ENCODE measurements at regions not wholly inside any gene's neighbourhood (a gene's known extent, or its start where the extent isn't known, plus 50 kb on each side); places are given as distances from the start of the nearest gene placed in this dataset.

DNA sequence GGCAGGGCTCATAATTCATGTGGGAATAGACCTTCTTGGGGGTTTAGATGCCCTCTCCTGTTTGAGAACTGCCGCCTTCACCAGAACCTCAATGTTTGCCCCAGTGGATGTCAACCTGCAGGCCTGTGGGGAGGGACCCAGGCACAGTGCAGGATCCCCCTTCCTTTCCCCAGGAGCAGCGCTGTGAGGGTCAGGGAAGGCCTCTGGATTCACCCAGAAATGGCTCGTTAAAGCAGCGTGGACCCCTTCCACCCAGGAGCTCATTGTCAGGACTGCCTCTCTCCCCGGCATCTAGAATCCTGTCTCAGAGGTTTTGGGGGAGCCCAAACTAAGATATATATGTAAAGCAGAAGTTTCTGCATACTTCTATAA, 188.3 kb downstream of the GADD45G start:
- no peak overlapping the region for H3K27ac ChIP-seq (ENCODE audit: low read depth, low read length)
- 76 to 99% (median 96%) methylated on average over 5 of the region's 5 CpGs for WGBS, 3 donors

- no peak overlapping the region for H3K27ac ChIP-seq (ENCODE audit: low read depth, low read length)
- WGBS, 3 donors, result 76 to 95% (median 87%) methylated on average over 7 of the region's 7 CpGs
Observed at GRCh38 chr9:89793551-89793950, 188.7 kb downstream of the GADD45G start.

DNA sequence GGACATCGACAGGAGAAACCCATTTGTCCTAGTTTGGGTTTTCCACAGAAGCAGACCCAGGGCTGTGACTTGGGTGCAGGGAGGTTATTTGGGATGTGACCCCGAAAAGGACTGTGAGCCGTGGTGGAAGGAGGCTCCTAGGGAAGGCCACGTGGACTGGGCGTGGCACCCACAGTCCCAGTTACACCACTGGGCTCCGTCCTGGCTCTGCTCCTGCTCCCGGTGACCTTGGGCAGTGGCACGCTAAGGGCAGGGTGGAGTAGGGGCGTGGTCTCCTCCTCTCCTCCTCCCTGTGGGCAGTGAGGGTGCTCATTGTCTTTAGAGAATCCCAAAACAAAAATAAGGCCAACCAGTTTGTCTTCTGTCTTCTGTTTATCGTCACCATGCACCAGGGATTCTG, 190.1 kb downstream of the GADD45G start:
- WGBS, 3 donors, result 52 to 88% (median 84%) methylated on average over 10 of the region's 10 CpGs

DNA sequence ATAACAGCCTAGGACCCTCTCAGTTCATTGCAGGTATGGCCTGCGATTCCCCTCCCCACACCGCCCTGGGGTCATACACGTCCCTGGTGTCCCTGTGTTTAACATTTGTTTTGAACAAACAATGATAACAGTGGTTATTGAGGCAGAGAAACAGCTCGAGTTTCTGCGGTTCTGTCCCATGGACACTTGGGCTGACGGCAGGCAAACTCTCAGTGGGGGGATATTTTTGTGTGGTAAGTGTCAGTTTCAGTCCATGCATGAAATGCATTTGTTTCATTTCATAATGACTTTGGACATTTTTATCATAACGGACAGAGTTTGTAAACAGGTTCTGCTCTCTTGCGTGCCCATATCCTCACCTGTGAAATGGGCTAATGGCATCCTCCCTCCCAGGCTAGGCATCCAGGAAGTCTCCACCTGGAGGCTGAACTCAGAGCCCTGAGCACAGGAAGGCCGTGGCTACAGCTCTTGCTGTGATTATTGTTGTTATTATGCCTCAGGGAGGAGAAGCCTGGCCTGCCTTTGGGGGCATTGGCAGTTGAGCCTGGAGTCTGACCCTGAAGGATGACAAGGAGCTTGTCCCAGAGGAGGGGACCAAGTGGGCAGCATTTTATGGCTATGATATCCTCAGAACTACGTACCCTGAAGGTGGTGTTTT, 190.9 kb downstream of the GADD45G start:
- WGBS, 3 donors, result 74 to 86% (median 85%) methylated on average over 10 of the region's 10 CpGs
- no peak overlapping the region for H3K27ac ChIP-seq (ENCODE audit: low read depth, low read length)

More for the DNA sequence above, 190.1 kb downstream of the GADD45G start:
- no peak overlapping the region for H3K27ac ChIP-seq (ENCODE audit: low read depth, low read length)

DNA sequence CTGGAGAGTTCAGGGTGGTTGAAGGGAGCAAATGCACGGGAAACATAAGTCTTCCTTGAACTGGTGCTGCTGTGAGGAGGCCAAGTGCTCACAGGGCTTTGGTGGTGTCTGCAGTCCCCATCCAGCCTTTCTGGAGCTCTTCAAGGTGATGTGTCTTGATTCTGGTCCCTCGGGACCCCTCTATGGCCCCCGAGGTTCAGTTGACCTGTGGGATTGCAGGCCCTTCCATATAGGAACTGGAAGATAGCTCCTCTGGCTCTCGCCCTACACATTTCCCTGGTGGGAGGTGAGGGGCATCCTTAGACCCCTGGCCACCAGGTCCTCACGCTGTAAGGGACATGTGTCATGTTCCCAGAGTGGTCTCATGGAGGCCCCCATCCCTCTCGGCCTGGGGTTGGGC, 191.8 kb downstream of the GADD45G start:
- WGBS, 3 donors, result 81 to 91% (median 87%) methylated on average over 6 of the region's 6 CpGs
- H3K27ac ChIP-seq (ENCODE audit: low read depth, low read length), result no peak overlapping the region

- WGBS, 3 donors, result 94 to 96% (median 96%) methylated on average over 11 of the region's 11 CpGs
- no peak overlapping the region for H3K27ac ChIP-seq (ENCODE audit: low read depth, low read length)
Observed at GRCh38 chr9:89797255-89797654, 192.4 kb downstream of the GADD45G start.

DNA sequence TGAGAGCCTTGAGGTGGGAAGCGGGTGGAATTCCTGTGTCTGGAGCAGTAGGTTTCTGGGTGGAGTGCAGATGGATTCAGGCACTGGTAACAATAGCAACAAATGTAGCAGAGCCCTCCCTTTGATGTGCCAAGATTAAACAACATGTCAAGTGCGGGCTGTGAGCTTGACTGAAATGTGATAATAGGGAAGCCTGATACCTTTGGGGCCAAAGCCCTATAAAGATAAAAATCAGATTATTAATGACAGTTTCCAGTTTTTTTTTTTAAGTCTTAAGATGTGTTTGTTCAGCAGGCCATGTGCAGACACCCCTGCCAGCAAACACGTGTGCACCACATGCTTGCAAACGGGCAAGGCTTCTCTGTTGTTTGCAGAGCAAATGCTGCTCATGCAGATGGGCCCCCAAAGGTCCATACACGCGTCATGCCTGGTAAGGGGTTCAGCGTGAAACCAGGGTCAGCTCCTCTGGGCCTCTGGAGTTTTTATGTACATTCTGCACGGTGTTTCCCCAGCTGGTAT, 193.2 kb downstream of the GADD45G start:
- H3K27ac ChIP-seq (ENCODE audit: low read depth, low read length), result no peak overlapping the region
- WGBS, 3 donors, result 55 to 86% (median 68%) methylated on average over 8 of the region's 8 CpGs

DNA sequence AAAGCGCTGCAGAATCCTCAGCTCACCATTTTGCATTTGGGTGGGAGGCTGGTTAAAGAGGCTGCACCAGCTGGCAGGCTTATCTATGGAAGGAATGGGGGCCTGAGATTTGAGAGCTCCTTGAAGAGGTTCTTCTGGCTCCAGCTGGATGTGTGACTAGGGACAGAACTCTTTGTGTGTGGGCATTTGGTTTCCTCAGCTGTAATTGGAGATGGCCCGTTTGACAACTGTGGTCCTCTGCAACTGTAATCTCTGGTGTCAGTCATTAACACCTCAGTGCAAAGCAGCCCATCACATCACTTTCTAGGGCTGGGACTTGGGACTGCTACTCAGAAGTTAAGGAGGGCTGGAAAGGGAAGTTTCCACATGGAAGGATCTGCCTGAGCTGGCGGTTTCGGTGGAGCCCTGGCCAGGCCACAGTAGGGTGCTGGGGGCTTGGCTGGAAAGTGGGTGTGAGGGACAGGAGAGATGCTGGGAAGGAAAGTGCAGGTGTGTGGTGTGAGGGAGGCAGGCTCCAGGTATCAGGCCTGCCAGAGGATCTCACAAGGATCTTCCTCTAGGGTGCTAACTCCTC, 193.8 kb downstream of the GADD45G start:
- 92 to 96% (median 95%) methylated on average over 4 of the region's 4 CpGs for WGBS, 3 donors
- no peak overlapping the region for H3K27ac ChIP-seq (ENCODE audit: low read depth, low read length)

DNA sequence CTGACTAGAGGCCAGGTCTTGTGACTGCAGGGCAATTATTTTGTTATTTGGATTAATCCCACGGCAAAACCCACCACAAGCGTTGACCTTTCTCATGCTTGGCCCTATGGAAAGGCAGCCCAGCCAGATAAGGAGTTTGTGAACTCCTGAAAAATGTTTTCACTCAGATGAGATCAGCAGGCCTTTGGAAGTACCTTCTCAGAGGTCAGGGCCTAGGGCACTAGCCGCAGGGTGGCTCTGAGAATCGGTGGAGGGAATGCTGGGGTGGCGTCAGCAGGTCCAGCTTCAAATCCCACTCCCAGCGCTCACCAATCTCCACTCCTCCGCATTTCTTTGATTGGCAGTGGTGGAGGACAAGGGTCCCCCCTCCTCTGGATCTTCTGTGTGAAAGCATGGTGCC, 194.4 kb downstream of the GADD45G start:
- WGBS, 3 donors, result 97 to 98% (median 97%) methylated on average over 7 of the region's 7 CpGs
- no peak overlapping the region for H3K27ac ChIP-seq (ENCODE audit: low read depth, low read length)

DNA sequence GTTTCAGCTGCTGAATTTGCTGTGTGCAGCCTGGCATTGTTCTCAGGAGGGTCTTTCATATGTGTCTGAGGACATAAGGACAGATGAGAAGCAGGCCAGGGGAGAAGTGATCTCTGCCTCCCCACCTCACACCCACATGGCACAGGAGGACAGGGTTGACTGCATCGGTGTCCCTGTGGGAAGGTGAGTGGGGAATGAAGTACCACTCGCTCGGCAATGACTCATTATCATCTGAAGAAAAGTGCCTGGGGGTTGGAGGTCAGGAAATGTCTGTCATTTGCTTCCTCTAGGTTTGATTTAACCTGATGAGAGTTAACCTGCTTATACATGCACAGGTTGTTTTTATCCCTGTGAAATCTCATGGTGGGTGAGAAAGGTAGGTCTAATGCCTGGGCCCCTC, 195.0 kb downstream of the GADD45G start:
- no peak overlapping the region for H3K27ac ChIP-seq (ENCODE audit: low read depth, low read length)
- 70 to 92% (median 81%) methylated on average over 3 of the region's 3 CpGs for WGBS, 3 donors

GRCh38 chr9:89801341-89801740, 196.5 kb downstream of the GADD45G start:
- no peak overlapping the region for H3K27ac ChIP-seq (ENCODE audit: low read depth, low read length)
- 70 to 83% (median 81%) methylated on average over 4 of the region's 4 CpGs for WGBS, 3 donors

- WGBS, 3 donors, result 70 to 80% (median 76%) methylated on average over 13 of the region's 13 CpGs
- H3K27ac ChIP-seq (ENCODE audit: low read depth, low read length), result no peak overlapping the region
Observed at GRCh38 chr9:89801742-89802670, 197.2 kb downstream of the GADD45G start.

DNA sequence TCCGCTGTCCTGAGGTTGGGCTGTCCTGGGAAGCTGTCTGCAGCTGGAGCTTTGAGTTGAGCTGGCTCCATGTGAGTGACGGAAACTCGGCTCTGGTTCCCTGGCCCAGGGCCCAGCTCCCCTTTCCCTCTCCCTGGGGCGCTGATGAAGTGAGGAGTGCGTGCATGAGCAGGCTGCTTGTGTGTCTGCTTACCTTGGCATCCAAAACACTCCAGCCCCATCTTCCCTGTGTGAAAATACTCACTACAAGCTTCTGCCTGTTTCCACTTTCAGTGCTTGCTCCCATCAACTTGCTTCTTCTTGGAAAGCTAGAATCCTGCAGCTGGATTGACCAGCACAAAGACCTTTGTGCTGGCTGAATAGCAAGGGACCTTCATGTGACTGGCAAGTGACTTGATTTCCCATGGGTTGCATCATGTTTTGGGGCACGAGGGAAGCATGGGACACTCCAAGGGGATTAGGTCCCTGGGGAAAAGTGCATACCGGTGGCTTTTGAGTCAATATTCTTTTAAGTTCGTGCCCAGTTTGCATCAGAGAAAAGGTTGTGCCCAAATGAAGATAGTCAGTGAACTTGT, 198.1 kb downstream of the GADD45G start:
- no peak overlapping the region for H3K27ac ChIP-seq (ENCODE audit: low read depth, low read length)
- 52 to 54% (median 54%) methylated on average over 8 of the region's 8 CpGs for WGBS, 3 donors

DNA sequence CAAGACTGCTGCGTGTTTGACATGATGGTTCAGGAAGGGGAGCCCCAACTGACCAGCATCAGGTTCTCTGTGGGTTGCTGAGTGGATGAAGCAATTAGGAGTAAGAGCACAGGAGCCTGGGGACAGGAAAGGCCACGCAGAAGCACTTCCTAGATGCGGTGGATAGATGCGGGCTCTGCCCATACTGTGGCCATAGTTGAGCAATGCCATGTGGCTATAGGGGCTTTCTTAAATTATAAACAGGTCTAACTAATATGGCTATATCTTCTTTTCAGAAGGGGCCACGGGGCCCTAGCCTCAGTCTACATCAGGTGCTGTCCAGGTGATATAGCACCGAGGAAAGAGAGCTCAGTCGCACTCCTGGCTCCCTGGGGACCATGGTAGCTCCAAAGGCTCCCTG, 198.6 kb downstream of the GADD45G start:
- WGBS, 3 donors, result 66 to 95% (median 73%) methylated on average over 7 of the region's 7 CpGs

DNA sequence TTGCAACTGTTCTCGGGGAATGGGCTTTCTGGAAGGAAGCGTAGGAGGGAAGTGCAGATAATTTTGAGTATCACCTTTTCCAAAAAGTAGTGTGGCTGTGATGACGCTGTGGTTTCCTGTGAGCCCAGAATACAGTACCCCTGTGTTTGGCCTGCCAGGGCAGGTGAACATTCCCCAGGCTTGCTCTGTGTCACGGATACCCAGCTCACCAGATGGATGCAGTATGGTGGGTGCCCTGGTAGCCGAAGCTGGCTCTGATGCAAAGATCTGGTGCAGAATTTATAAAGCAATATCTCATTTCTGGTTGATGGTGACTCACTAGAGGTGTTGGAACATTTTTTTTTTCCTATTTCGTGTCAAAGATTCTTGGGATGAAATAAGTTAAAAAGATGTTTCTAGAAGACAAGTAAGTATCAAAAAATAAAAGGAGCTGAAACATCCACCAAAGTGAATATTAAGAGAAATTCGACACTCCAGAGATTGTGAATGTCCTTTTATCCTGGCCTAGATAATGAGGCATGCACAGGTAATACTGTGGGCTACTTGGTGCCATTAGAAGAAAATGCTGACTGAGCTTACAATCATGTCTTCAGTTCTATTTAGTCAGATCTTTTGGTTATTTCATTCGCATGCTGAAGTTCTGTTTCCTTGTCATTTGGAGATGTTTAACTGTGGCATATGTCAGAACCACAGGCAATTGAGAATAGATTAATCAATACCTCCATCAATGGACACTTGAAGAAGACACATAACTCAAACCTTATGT, 200.1 kb downstream of the GADD45G start:
- 81 to 85% (median 84%) methylated on average over 8 of the region's 8 CpGs for WGBS, 3 donors
- no peak overlapping the region for H3K27ac ChIP-seq (ENCODE audit: low read depth, low read length)

More for the DNA sequence above, 198.6 kb downstream of the GADD45G start:
- no peak overlapping the region for H3K27ac ChIP-seq (ENCODE audit: low read depth, low read length)

DNA sequence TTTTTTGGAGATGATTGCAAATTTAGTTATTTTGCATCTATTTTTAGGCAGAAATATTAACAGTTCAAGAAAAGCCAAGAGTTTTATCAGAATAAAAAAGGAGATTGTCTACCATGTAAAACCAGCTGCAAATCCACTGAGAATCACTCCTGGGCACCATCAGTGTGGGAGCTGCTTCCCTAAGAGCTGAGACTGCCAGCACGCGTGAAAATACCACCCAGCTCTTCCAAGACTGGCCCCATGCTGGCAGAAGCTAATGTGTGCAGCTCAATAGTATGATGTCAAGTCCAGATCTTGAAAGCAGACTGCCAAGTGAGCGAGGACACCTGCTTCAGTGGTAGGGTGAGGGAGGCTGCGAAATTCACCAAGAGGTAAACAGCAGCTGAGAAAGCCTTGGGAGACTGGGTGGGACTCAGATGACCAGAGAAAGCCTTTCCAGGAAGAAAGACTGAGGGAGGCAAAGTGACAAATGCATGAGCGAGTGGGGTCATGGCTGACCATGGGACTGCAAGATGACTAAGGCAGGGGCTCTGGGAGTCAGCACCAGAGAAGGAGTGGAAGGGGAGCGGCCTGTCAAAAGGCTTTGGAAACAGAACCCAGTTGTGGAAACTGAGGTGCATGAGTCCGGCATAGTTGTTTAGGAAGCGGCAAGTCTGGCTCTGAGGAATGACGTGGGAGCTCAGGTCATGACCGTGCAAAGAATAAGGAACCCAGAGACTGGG, 200.9 kb downstream of the GADD45G start:
- WGBS, 3 donors, result 86 to 91% (median 89%) methylated on average over 10 of the region's 10 CpGs
- no peak overlapping the region for H3K27ac ChIP-seq (ENCODE audit: low read depth, low read length)

GRCh38 chr9:89806371-89807100, 201.7 kb downstream of the GADD45G start:
- WGBS, 3 donors, result 81 to 89% (median 87%) methylated on average over 4 of the region's 4 CpGs

More at GRCh38 chr9:89806371-89807100, 201.7 kb downstream of the GADD45G start:
- no peak overlapping the region for H3K27ac ChIP-seq (ENCODE audit: low read depth, low read length)
